ENCODE measurements at regions not wholly inside any gene's neighbourhood (a gene's known extent, or its start where the extent isn't known, plus 50 kb on each side); places are given as distances from the start of the nearest gene placed in this dataset.

GRCh38 chr4:71211748-71212147 is 127.1 kb upstream of the SLC4A4 start:
- TF ChIP-seq CTCF (IDR thresholded peaks at IDR 0.05; ENCODE audit: poor library complexity) (no peak), EZH2 (IDR thresholded peaks at IDR 0.05; ENCODE audit: borderline replicate concordance) (no peak)
